GM23338 (cell line): ENCODE measurements at regions not wholly inside any gene's neighbourhood (a gene's known extent, or its start where the extent isn't known, plus 50 kb on each side); places are given as distances from the start of the nearest gene placed in this dataset.
A peak's percentile ranks its signal among the peaks of the same experiment; 100 is the strongest.

Source experiments
- ATAC-seq: fragments of 200-7000 bp; cut with Tn5 transposase; 3 replicates; pipeline ENCODE4 v1.9.1; 2020
- DNase-seq: peaks from one replicate; pipeline ENCODE4 v3.0.0-alpha.2; 2015; ENCODE audit warnings: low spot score
- H2AFZ ChIP-seq: fragments of 200-600 bp; sonication (generic); 2 replicates; pipeline ENCODE4 v1.8.0; 2016; ENCODE audit warnings: antibody characterized with exemption, mild to moderate bottlenecking, moderate library complexity
- H3F3A ChIP-seq: fragments of 200-600 bp; sonication (generic); replicated peaks from 2 replicates; pipeline ENCODE4 v1.8.0; 2017; ENCODE audit warnings: antibody characterized with exemption, mixed run types, low read depth
- H3K27ac ChIP-seq: fragments of 200-600 bp; sonication (generic); 2 replicates; pipeline ENCODE4 v1.6.1; 2016; ENCODE audit warnings: low read depth
- H3K27me3 ChIP-seq: fragments of 200-600 bp; sonication (generic); 2 replicates; pipeline ENCODE4 v1.8.0; 2016; ENCODE audit warnings: mild to moderate bottlenecking, mixed run types, moderate library complexity; ENCODE audit not compliant: insufficient read depth
- H3K36me3 ChIP-seq: fragments of 200-600 bp; sonication (generic); 2 replicates; pipeline ENCODE4 v1.8.0; 2016; ENCODE audit warnings: mild to moderate bottlenecking; ENCODE audit not compliant: insufficient read depth
- H3K4me1 ChIP-seq: fragments of 200-600 bp; sonication (generic); 2 replicates; pipeline ENCODE4 v1.8.0; 2016; ENCODE audit warnings: mild to moderate bottlenecking, moderate library complexity; ENCODE audit not compliant: insufficient read depth
- H3K4me2 ChIP-seq: fragments of 200-600 bp; sonication (generic); 2 replicates; pipeline ENCODE4 v1.7.1; 2017; ENCODE audit warnings: mixed run types
- H3K4me3 ChIP-seq: fragments of 200-600 bp; sonication (generic); 2 replicates; pipeline ENCODE4 v1.6.1; 2016; ENCODE audit warnings: mixed run types
- H3K79me2 ChIP-seq: fragments of 200-600 bp; sonication (generic); replicated peaks from 2 replicates; pipeline ENCODE4 v1.8.0; 2017; ENCODE audit warnings: mild to moderate bottlenecking; ENCODE audit not compliant: insufficient read depth
- H3K9me2 ChIP-seq: fragments of 200-600 bp; sonication (generic); 2 replicates; pipeline ENCODE4 v1.8.0; 2017; ENCODE audit not compliant: insufficient read depth
- H4K20me1 ChIP-seq: fragments of 200-600 bp; sonication (generic); replicated peaks from 2 replicates; pipeline ENCODE4 v1.8.0; 2017; ENCODE audit warnings: mild to moderate bottlenecking; ENCODE audit not compliant: insufficient read depth
- H3K27ac Mint-ChIP-seq: 2 replicates; pipeline ENCODE4 v1.8.0; 2020; ENCODE audit warnings: inconsistent platforms, mild to moderate bottlenecking, moderate library complexity, mixed read lengths
- H3K27me3 Mint-ChIP-seq: 3 replicates; pipeline ENCODE4 v1.8.0; 2022; ENCODE audit warnings: low read depth, mild to moderate bottlenecking, moderate library complexity, mixed read lengths, inconsistent platforms; ENCODE audit not compliant: insufficient read depth, poor library complexity
- H3K36me3 Mint-ChIP-seq: 3 replicates; pipeline ENCODE4 v1.8.0; 2021; ENCODE audit warnings: low read depth, mild to moderate bottlenecking, inconsistent platforms, moderate library complexity, mixed read lengths
- H3K4me1 Mint-ChIP-seq: 3 replicates; pipeline ENCODE4 v1.8.0; 2020; ENCODE audit warnings: mild to moderate bottlenecking, inconsistent platforms, mixed read lengths
- H3K4me3 Mint-ChIP-seq: 3 replicates; pipeline ENCODE4 v1.8.0; 2021; ENCODE audit warnings: moderate library complexity, mild to moderate bottlenecking, inconsistent platforms, mixed read lengths
- H3K9me3 Mint-ChIP-seq: 3 replicates; pipeline ENCODE4 v1.8.0; 2020; ENCODE audit warnings: moderate library complexity, mild to moderate bottlenecking, inconsistent platforms, mixed read lengths
- CREB1 ChIP-seq: fragments of 250-450 bp; sonication (Bioruptor Pico); IDR thresholded peaks from 2 replicates; pipeline ENCODE4 v1.5.0; 2020; ENCODE audit warnings: low read depth, mild to moderate bottlenecking, moderate library complexity
- CTCF ChIP-seq, 2 experiments: fragments of 200-600 bp in 1 of 2; sonication (generic) in 1 of 2; conservative IDR thresholded peaks; 2 replicates each; pipeline versions ENCODE4 v1.5.1 to v1.6.1; 2016 to 2017; ENCODE audit warnings: antibody characterized with exemption in 2 of 2, low read depth in 2 of 2, mild to moderate bottlenecking in 2 of 2, moderate library complexity in 1 of 2
- EZH2 ChIP-seq: fragments of 200-600 bp; sonication (generic); IDR thresholded peaks from one replicate; pipeline ENCODE4 v1.8.0; 2017; ENCODE audit warnings: antibody characterized with exemption, mild to moderate bottlenecking, low read depth; ENCODE audit not compliant: unreplicated experiment
- EZH2phosphoT487 ChIP-seq: fragments of 200-600 bp; sonication (generic); IDR thresholded peaks from one replicate; pipeline ENCODE4 v1.8.1; 2018; ENCODE audit warnings: antibody characterized with exemption; ENCODE audit not compliant: unreplicated experiment
- JUNB ChIP-seq: IDR thresholded peaks from one replicate; pipeline ENCODE4 v1.6.1; 2016; ENCODE audit warnings: antibody characterized with exemption; ENCODE audit not compliant: unreplicated experiment
- NANOG ChIP-seq: IDR thresholded peaks from 2 replicates; pipeline ENCODE4 v1.6.1; 2016; ENCODE audit warnings: antibody characterized with exemption, borderline replicate concordance
- ZNF114 ChIP-seq: fragments of 250-450 bp; sonication (Bioruptor Pico); IDR thresholded peaks from 2 replicates; pipeline ENCODE4 v1.5.0; 2020; ENCODE audit warnings: mild to moderate bottlenecking, moderate library complexity
- ZNF331 ChIP-seq: fragments of 250-450 bp; sonication (Bioruptor Pico); IDR thresholded peaks from 2 replicates; pipeline ENCODE4 v1.5.0; 2020; ENCODE audit warnings: low read depth, mild to moderate bottlenecking, moderate library complexity
- TF ChIP-seq, protein P1 (sequence below): fragments of 250-450 bp; sonication (Bioruptor Pico); IDR thresholded peaks from 2 replicates; pipeline ENCODE4 v1.5.0; 2020; ENCODE audit warnings: mild to moderate bottlenecking, moderate library complexity

- TF ChIP-seq, protein P1, sequence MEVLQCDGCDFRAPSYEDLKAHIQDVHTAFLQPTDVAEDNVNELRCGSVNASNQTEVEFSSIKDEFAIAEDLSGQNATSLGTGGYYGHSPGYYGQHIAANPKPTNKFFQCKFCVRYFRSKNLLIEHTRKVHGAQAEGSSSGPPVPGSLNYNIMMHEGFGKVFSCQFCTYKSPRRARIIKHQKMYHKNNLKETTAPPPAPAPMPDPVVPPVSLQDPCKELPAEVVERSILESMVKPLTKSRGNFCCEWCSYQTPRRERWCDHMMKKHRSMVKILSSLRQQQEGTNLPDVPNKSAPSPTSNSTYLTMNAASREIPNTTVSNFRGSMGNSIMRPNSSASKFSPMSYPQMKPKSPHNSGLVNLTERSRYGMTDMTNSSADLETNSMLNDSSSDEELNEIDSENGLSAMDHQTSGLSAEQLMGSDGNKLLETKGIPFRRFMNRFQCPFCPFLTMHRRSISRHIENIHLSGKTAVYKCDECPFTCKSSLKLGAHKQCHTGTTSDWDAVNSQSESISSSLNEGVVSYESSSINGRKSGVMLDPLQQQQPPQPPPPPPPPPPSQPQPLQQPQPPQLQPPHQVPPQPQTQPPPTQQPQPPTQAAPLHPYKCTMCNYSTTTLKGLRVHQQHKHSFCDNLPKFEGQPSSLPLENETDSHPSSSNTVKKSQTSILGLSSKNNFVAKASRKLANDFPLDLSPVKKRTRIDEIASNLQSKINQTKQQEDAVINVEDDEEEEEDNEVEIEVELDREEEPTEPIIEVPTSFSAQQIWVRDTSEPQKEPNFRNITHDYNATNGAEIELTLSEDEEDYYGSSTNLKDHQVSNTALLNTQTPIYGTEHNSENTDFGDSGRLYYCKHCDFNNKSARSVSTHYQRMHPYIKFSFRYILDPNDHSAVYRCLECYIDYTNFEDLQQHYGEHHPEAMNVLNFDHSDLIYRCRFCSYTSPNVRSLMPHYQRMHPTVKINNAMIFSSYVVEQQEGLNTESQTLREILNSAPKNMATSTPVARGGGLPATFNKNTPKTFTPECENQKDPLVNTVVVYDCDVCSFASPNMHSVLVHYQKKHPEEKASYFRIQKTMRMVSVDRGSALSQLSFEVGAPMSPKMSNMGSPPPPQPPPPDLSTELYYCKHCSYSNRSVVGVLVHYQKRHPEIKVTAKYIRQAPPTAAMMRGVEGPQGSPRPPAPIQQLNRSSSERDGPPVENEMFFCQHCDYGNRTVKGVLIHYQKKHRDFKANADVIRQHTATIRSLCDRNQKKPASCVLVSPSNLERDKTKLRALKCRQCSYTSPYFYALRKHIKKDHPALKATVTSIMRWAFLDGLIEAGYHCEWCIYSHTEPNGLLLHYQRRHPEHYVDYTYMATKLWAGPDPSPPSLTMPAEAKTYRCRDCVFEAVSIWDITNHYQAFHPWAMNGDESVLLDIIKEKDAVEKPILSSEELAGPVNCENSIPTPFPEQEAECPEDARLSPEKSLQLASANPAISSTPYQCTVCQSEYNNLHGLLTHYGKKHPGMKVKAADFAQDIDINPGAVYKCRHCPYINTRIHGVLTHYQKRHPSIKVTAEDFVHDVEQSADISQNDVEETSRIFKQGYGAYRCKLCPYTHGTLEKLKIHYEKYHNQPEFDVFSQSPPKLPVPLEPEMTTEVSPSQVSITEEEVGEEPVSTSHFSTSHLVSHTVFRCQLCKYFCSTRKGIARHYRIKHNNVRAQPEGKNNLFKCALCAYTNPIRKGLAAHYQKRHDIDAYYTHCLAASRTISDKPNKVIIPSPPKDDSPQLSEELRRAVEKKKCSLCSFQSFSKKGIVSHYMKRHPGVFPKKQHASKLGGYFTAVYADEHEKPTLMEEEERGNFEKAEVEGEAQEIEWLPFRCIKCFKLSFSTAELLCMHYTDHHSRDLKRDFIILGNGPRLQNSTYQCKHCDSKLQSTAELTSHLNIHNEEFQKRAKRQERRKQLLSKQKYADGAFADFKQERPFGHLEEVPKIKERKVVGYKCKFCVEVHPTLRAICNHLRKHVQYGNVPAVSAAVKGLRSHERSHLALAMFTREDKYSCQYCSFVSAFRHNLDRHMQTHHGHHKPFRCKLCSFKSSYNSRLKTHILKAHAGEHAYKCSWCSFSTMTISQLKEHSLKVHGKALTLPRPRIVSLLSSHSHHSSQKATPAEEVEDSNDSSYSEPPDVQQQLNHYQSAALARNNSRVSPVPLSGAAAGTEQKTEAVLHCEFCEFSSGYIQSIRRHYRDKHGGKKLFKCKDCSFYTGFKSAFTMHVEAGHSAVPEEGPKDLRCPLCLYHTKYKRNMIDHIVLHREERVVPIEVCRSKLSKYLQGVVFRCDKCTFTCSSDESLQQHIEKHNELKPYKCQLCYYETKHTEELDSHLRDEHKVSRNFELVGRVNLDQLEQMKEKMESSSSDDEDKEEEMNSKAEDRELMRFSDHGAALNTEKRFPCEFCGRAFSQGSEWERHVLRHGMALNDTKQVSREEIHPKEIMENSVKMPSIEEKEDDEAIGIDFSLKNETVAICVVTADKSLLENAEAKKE (CRISPR knock-in tag) = no peak
- TF ChIP-seq EZH2phosphoT487 (no peak), CREB1 (CRISPR knock-in tag) (no peak), EZH2 (no peak), ZNF114 (no peak), NANOG (no peak), JUNB (no peak)
These were observed 246.2 kb upstream of the LRIG3 start (continued) for GRCh38 chr12:59166457-59166856.

GRCh38 chr12:59164991-59165718 is 244.9 kb upstream of the LRIG3 start:
- H3K4me3 ChIP-seq = no peak overlapping the region
- TF ChIP-seq CTCF (conservative IDR thresholded peaks at IDR 0.05; ENCODE audit: low read depth in 2 of 2) (peak in 1 of 2 experiments; percentile 89; a peak in 3 of 4 replicates), ZNF331 (CRISPR knock-in tag) (no peak)
- no peaks in the 10 kb centered on the region for H3K27me3 ChIP-seq
- DNase-seq (peak; percentile 76), ATAC-seq (no peak)
- H3K9me2 ChIP-seq = no peaks in the 10 kb centered on the region
- H3K4me1 ChIP-seq = no peaks in the 10 kb centered on the region
- no peak overlapping the region for H2AFZ ChIP-seq
- no peak overlapping the region for H3K4me2 ChIP-seq
- Mint-ChIP-seq H3K27ac (no peak overlapping the region), H3K9me3 (no peaks in the 10 kb centered on the region), H3K36me3 (no peaks in the 10 kb centered on the region), H3K27me3 (no peaks in the 10 kb centered on the region), H3K4me3 (no peak overlapping the region), H3K4me1 (no peaks in the 10 kb centered on the region)
- H3F3A ChIP-seq = no peaks in the 10 kb centered on the region
- no peaks in the 10 kb centered on the region for H3K79me2 ChIP-seq
- no peaks in the 10 kb centered on the region for H3K36me3 ChIP-seq
- H4K20me1 ChIP-seq = no peaks in the 10 kb centered on the region
- no peak overlapping the region for H3K27ac ChIP-seq
